KBM-7 (cell line): ENCODE measurements at regions not wholly inside any gene's neighbourhood (a gene's known extent, or its start where the extent isn't known, plus 50 kb on each side); places are given as distances from the start of the nearest gene placed in this dataset.

Source experiments
- DNase-seq: peaks from one replicate; pipeline ENCODE4 v3.0.0-alpha.2; 2015
- in situ Hi-C: fragments of 300-500 bp; cut with MboI; formaldehyde crosslinking; loops from 2 replicates; pipeline ENCODE4 v1.14.3; 2020; ENCODE audit warnings: low sequenced_read_pairs, low pct_unique_long_range_greater_than_20kb, mixed read lengths

DNA sequence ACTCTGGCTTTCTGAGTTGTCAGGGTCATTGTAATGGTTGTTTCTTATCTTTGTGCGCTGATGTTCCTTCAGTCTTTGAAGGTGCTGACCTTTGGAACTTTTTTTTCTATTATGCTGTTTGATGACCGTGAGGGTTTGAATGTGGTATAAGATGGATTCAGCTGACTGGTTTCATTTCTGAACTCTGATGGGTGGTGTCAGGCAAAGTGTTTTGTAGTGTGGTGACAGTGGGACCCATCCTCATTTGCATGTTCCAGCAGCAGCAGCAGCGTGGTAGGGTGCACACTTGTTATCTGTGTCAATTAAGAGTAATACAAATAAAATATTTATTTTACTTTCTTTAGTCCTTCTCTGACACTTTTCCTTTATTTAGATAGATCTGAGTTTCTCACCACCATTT lies 227.7 kb upstream of the PRR16 start:
- no peak for DNase-seq
- in situ Hi-C loops: no loop called here

DNA sequence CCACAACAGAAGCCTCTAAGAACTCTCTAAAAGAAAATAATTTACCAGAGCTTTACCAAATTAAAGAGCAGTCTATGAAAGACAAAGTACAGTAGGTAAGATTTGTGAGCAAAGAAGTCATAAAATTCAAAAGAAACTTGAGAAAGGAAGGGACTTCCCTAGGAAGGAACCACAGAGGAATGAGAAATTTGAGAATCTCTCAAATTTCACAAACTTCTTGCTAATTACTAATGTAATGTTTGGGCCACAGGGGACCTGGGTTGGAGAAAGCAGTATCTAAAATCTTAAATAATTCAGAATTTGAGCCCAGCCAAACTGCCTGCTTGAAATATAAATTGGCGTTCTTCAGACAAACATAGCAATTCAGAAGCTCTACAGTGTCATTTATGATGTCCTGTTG lies 225.0 kb upstream of the PRR16 start:
- in situ Hi-C loops: no loop called here
- DNase-seq: no peak

DNA sequence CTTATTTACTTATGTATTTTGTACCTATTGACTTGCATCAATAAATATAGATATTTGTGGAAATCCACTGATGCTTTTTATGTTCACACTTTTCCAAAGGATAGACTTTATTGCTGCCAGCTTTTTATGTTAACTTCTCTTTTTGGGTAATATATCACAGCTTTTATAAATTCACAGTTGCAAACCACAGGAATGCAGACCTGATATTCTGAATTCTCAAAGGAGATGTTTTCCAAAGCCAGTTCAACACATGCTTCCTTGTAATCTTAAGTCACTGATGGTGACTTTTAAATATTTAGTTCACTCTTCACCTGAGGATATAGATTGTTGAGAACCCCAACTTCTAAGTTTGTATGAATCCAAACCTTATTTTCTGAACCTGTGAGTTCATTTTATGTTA lies 223.4 kb upstream of the PRR16 start:
- DNase-seq: peak; percentile 24
- in situ Hi-C loops: no loop called here

DNA sequence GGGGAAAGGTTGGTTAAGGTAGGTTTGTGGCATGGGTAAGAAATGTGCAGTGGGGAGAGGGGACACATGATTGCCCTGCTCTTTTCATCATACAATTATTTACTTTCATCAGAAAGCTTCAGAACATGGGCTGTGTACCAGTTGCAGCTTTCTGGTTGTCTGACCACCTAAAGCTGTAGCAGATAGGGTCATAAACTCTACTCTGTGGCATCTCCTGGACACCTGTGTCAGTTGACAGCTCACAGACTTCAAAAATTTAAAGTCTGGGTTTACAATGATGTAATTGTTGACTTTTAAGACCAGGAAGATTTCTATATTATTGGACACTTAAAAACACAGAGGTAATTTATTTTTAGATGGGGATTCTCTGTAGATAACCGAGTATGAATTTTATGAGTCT lies 222.7 kb upstream of the PRR16 start:
- no peak for DNase-seq
- in situ Hi-C loops: no loop called here

DNA sequence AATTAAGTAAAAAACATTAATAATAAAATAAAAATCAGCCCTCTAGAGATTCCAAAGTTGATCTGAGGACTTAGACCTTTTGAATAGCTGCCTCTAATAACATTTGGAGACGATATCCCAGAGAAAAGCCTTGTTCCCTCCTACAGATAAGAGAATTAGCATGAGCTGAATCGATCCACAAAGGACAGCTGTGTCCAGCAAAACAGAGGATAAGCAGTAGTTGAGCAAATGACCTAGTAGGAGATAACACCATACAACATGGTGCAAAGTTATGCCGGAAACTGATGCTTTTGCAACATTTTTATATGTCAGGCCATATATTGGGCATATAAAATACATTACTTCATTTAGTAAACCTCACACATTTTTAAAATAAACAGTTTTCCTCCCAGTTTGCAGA lies 212.2 kb upstream of the PRR16 start:
- in situ Hi-C loops: no loop called here
- DNase-seq: no peak

DNA sequence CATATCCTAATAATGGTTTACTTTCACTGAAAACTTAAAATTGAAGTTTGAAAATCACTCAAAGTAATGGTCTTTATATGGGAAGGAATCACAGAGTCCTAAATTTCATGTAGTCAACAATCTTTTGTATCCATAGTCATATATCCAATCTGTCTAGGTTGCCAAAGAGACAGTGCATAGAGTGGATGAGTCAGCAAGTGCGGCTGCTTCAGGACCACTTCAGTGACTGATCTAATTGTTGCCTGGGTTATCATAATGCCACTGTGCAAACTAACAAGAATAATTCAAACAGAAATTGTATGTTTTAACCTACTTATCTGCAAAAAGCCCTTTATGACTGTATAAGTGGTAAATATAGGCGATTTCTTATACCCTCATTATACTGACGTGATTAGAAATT lies 211.3 kb upstream of the PRR16 start:
- no peak for DNase-seq
- in situ Hi-C loops: no loop called here

DNA sequence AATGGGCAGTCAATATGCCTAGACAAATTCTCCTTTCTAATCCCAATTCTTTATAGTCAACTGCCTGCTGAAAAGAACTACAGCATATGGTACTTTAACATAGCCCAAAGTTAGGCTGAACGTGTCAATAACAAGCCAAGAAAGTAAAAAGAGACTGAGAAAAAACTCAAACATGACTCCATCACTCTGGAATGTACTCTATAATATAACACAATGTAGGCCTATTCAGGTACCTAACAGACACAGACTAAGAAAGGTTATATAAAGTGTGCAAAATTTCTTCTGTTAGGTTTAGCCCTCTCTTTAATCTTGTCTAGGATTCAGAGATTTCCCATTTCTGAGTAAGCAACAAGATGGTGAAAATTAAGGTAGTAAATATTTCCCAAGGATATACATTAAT lies 209.7 kb upstream of the PRR16 start:
- in situ Hi-C loops: no loop called here
- DNase-seq: no peak

DNA sequence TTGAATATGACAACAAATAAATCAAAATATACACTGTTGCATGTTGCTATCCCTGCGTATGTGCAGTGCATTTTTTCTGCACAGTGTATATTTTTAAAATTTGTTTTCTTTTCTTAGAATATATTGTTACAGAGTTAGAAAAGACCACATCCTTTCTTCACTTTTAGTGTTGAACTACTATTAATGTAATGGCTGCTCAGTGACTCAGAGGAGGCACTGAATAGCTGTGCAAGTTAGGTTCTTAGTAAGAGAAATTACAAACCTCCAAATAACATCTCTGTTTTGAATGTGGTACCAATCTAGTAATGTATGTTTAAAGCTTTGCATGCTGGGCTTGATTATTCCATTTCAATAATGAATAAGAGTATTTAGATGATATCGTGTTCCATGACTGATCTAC lies 208.9 kb upstream of the PRR16 start:
- in situ Hi-C loops: no loop called here
- DNase-seq: no peak

DNA sequence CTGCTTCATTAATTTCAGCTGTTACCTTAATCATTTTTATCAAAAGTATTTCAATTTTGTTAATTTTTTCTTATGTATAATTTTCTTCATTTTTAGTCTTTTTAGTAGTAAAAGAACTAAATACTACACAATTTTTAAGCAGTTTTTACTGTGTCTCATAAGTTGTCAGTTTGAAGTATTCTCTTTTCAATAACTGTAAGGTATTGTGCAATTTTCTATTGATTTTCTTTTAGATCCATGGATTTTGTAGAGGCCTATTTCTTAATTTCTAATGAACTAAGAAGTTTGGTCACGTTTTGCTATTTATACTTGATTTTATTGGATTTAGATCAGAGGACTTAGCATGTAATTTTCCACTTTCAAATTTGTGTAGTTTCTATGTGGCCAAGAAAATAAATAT lies 207.7 kb upstream of the PRR16 start:
- in situ Hi-C loops: no loop called here
- no peak for DNase-seq

DNA sequence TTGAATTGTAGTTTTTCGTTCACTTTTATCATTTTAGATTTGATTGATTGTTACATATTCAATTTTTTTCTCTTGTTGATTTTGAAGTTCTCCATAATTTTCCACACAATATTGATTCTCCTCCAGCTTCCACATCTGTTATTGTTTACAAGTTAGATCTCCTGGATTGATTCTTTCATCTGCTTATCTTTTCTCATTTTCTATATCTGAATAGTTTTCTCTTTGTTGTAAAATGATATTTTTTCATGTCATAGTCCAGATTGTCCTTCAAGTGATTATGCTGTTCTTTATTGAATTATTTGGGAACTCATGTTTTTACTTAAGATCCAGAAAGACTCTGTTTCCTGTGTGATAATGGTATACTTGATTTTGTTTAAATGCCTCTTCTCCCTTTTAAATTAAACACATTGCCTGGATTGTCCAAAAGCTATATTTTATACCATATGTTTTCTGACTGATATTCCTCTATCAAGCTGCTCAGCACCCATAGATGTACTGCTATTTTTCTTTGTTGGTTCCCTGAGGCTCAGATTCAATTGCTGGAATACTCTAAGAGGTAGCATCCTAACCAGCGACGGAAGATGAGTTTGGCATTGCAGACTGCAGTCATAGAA lies 206.6 kb upstream of the PRR16 start:
- in situ Hi-C loops: no loop called here
- no peak for DNase-seq

DNA sequence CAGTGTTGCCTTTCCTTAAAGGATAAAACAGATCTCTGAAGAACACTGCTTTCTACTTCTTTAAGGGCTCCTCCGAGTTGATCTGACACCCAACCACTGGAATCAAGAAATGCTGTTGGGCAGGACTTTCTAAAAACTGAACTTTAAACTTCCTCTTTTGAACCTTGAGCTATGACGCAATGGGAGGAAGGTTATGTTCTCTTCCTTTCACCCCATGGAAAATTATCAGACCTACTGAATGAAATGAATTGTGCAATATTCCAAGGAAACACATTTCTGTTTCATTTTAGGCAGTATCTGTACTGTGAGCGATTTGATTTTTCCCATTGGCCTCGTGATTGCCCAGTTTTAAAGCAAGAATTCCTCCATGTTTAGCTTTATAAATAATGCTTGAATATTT lies 206.0 kb upstream of the PRR16 start:
- peak; percentile 84 for DNase-seq
- in situ Hi-C loops: no loop called here

DNA sequence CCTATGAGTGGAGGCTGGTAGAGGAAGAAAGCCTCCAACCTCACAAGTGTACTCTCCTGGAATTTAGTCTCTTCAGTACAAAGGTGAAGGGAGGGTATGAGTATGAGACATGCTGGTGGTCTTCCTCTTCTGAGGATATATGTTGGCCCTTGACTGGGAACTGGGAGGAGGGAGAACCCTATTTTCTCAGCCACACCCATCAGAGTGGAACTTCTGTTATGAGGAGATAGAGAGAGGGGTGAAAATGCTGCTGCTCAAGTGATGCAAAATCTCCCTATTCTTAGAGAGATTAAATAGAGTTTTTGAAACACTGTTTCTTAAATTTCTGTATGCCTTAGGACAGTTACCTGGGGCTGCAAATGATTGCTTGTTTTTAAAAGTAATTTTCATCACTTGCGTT lies 203.4 kb upstream of the PRR16 start:
- no peak for DNase-seq
- in situ Hi-C loops: no loop called here

DNA sequence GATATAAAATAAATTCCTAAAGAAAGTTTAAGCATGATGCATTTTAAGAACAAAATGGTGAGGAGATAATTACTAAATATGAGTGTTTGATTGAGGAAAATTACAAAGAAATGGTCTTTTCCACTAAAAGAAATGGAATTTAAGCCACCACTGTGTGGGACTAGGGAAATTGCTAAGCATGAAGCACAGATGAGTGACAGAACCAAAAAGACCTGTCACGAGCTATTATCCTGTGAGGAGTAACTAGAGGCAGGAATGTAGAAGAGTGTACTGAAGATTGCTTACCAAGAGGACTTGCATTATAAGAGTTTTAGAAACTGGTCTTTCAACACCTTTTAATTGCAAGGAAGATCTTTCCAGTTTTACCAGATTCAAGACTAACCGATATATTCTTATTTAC lies 193.6 kb upstream of the PRR16 start:
- in situ Hi-C loops: no loop called here
- DNase-seq: no peak

DNA sequence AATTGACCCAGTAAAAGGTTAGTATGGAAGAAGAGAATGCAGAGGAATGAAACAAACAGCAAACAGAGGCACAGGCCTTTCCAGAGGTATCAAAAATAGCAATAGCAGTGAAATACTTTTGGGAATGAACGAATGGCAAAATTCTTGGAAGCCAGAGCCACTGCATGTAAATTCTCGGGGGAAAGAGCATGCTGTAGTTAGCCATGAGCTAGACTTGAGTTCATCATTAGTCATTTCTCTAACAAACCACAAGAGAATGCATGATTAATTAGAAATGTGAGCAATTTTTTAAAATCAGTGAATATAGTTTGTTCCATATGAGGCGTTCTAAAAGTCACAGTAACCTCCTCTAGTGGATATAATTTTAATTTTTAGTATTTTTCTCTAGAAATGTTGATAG lies 170.3 kb upstream of the PRR16 start:
- DNase-seq: no peak
- in situ Hi-C loops: no loop called here

DNA sequence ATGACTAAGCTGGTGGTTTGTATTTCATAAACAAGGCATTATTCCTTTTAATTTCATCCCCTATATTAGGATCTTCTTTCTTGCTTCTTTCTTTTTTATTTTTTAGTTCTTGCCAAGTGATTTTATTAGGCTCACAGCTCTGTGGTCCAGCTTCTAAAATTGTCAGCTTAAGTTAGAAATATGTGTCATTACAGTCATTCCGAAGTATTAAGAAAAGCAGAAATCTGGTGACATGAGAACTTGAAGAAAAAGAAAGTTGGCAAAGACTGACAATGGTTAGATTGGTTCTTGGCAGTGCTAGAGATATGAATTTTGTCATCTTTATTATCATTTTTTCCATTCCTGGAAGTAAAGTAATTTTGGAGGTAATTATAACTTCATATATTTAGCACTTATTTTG lies 166.5 kb upstream of the PRR16 start:
- no peak for DNase-seq
- in situ Hi-C loops: no loop called here

DNA sequence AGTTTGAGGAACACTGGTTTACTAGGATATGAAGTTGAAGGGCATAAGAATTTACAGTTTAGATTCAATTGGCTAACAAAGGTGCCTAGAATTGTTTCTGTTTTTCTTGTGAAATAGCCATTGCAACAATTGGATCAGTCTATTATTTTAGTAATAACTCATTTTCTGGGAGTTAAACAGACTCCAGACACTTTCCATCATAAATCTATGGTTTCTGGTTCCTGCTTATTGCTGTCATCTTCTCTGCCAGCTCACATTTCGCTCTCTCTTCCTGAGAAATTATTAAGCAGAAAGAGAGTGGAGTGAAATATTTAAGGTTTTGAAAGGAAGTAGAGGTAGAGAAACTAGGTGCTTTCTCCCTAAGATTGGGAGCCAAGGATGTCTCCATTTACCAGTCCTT lies 165.1 kb upstream of the PRR16 start:
- no peak for DNase-seq
- in situ Hi-C loops: no loop called here

DNA sequence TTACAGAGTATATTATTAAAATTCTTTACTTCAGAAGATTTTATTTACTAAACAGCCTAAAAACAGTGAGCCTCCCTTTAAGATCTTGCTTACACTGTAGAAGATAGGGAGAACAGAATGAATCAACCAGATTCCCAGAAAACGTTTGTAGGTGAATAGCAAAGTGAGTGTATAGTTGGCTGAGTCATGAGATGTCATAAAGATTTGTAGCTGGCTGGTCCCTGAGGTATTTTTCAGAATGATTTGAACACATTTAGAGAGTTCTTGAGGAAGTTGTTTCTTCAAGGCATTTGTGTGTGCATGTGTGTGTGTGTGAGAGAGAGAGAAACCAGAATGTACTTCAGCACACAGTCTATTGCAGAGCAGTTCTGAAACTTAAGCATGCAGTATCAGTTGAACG lies 159.4 kb upstream of the PRR16 start:
- in situ Hi-C loops: no loop called here
- no peak for DNase-seq

DNA sequence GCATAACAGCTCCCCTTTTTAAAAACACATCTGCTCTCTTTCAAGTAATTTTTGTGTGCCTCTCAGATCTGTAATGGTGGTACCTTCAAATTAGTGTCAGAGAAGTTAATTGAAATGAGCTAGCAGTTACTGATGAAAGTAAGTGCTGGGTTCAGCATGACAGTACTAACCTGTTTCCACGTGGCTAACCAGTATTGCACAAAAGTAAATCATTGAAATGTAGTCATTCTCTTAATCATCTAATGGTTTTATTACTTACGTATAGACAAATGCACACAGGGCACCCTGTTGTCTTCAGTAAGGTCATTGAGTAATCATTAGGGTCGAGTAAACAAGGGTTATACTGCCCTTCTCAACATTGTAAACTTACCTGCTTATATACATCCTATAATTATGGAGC lies 157.8 kb upstream of the PRR16 start:
- in situ Hi-C loops: no loop called here
- DNase-seq: no peak

DNA sequence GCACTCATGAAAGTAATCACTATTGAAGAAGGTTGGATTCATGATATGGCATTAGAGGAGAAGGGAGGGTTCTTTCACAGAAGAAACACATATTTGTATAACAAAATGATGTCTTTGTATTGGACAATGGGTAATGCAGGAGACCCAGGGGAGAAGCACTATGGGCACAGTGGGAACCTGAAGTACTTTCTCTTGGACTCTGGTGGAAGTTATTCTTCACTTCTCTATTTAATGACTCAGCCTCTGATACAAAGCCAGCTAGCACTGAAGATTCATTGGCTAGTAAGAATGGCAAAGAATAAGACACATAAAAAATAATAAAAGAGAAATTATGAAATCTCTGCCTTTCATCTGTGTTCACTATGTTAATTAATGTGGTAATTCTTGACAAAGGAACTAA lies 149.9 kb upstream of the PRR16 start:
- no peak for DNase-seq
- in situ Hi-C loops: no loop called here

DNA sequence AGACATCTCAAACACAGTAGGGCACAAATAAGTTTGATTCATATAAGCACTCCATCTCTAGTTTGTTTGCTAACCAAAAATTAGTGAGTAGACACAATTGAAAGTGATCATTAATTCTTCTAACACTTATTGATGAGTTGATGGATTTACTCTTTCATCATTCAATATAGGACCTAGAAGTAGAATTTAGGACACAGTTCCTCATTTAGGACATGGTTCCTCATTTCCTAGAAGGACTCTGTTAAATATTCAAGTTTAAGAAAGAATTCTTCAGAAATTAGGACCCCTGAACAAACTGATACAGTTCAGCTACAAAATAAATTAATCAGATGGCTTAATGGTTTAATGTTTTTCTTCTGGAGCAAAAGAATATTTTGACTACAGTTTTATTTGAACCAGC lies 143.5 kb upstream of the PRR16 start:
- DNase-seq: peak; percentile 16
- in situ Hi-C loops: no loop called here

DNA sequence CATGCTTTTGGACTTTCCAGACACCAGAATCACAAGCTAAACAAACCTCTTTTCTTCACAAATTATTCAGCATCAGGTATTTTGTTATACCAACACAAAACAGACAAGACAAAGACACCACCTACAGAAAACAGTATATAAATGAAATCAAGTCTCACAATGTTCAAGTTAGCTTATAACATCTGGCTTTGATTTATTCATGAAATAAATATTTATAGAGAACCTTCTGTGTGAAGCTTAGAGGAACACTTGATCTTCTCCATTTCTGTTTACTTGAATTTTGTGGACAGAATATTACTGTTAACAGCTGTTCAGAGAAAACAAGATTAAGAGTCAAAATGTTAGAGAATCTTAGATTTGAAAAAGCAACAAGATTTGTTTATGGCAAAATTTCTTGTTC lies 137.4 kb upstream of the PRR16 start:
- DNase-seq: no peak
- in situ Hi-C loops: no loop called here

DNA sequence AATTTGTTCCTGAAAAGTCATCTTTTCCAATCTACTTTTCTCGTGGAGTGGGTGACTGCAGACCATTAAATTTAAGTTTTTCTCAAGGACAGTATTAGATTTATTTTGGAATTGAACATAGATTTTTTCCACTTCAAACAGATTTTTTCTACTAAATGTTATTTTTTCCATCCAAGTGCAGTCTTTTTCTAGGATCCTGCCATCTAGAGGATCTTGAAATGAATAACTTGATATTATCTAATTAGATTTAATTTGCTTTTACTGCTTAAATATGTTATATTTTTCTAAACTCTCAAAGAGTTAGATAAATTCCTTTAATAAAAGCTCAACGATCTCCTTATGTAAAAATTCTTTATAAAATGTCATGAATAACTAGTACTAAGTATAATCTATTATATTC lies 136.9 kb upstream of the PRR16 start:
- no peak for DNase-seq
- in situ Hi-C loops: no loop called here
